Kidney epithelial cell (primary cell): ENCODE measurements at regions not wholly inside any gene's neighbourhood (a gene's known extent, or its start where the extent isn't known, plus 50 kb on each side); places are given as distances from the start of the nearest gene placed in this dataset.

Source experiments
- DNase-seq: peaks from one replicate; pipeline ENCODE4 v3.0.0-alpha.2; 2010; ENCODE audit warnings: low read depth
- H3K27me3 ChIP-seq: 2 replicates; pipeline ENCODE4 v1.6.0; 2011; ENCODE audit warnings: low read length; ENCODE audit not compliant: control insufficient read depth, insufficient read depth
- H3K36me3 ChIP-seq: 2 replicates; pipeline ENCODE4 v1.5.1; 2011; ENCODE audit warnings: low read length; ENCODE audit not compliant: control insufficient read depth, insufficient read depth
- H3K4me3 ChIP-seq: 2 replicates; pipeline ENCODE4 v1.5.1; 2011; ENCODE audit warnings: low read depth, mild to moderate bottlenecking, control low read depth, low read length
- TF ChIP-seq, protein P1 (sequence below): IDR thresholded peaks from 2 replicates; pipeline ENCODE4 v1.5.1; 2011; ENCODE audit warnings: mild to moderate bottlenecking, moderate library complexity, low read length, control low read depth, inconsistent platforms; ENCODE audit not compliant: insufficient read depth, poor library complexity, severe bottlenecking

DNA sequence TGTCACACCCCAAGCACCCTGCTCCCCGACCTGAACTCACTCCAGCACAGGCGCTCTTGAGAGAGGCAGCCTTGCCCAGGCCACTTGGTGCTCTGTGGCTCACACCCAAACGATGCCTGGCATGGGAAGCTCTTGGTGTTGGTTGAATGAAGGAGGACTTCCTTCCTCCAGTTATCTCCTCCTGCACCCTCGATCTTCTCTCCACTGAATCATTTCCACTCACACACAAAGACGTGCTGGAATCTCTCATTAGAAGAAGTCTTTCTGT lies 90.5 kb upstream of the TRIM2 start:
- TF ChIP-seq, protein P1, sequence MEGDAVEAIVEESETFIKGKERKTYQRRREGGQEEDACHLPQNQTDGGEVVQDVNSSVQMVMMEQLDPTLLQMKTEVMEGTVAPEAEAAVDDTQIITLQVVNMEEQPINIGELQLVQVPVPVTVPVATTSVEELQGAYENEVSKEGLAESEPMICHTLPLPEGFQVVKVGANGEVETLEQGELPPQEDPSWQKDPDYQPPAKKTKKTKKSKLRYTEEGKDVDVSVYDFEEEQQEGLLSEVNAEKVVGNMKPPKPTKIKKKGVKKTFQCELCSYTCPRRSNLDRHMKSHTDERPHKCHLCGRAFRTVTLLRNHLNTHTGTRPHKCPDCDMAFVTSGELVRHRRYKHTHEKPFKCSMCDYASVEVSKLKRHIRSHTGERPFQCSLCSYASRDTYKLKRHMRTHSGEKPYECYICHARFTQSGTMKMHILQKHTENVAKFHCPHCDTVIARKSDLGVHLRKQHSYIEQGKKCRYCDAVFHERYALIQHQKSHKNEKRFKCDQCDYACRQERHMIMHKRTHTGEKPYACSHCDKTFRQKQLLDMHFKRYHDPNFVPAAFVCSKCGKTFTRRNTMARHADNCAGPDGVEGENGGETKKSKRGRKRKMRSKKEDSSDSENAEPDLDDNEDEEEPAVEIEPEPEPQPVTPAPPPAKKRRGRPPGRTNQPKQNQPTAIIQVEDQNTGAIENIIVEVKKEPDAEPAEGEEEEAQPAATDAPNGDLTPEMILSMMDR = no peak
- Histone ChIP-seq H3K36me3 (no peaks in the 10 kb centered on the region), H3K4me3 (no peak overlapping the region), H3K27me3 (no peaks in the 10 kb centered on the region)
- DNase-seq = no peak

DNA sequence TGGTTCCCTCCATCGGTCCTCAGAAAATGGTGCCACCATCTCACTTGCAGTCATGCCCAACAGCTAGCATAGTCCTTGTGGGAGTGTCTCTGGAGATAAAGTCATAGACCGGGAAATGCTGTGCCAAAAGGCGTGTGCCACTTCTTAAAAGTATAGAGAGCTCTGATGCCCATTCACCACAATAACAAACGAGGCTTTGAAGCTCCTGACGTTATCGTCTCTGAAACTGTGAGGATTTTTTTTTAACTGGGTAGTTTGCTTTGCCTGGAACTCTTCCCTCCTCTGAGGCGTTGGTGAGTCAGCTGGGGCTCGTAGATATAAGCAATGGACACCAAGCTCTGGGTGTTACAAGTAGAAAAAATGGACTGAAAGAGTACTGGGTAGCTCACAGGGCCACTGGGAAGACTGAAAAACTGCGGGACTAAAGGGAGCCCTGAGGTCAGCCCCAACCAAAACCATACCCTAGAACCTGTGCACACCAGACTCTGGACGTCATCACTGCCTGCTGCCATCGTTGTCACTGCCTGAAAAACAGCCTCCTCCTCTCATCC lies 89.4 kb upstream of the TRIM2 start:
- DNase-seq = no peak
- Histone ChIP-seq H3K27me3 (no peaks in the 10 kb centered on the region), H3K4me3 (no peak overlapping the region), H3K36me3 (no peaks in the 10 kb centered on the region)
- TF ChIP-seq, protein P1 = no peak

DNA sequence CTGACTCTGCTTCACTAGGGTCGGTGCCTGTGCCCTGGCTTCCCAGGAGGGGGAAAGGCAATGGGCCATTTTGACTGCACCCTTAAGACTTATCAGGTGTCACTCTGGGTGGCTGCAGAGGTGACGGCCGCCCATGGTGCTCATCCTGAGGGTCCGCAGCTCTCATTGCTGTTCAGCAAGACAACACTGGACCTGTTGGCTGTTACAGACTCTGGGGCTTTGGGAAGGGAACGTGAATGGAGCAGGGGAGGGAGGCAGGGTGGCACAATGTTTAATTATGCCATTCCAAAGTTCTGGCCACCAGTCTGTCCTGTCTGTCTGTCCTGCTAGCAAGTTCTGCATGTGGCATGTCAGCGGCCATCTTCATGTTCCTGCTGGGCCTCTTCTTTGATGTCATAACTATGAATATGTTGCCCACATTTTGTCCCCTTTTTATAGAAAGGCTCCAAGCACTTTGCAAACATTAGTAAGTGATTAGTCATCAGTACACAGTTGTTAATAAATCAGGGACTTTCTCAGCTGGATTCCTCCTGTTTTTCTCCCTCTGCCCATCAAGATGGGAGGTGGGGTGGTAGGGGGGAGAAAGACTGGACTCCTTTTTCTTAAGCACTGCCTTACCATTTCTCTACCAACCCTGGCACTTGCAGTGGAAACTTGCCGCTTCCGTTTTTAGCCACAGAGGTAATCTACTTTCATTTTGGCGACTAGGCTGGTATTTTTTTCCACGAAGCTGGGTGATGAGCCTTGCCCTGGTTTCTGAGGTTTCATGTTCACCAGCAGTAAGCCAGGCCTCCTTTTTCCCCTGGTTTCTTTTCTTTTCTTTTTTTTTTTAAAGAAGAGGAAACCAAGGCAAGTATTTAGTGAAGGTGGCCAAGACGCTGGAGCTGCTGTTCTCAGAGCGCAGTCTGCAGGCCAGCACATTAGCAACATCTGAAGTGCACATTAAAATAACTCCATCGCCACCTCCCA lies 88.6 kb upstream of the TRIM2 start:
- DNase-seq = peak; percentile 74
- no peaks in the 10 kb centered on the region for H3K36me3 ChIP-seq
- TF ChIP-seq, protein P1 = no peak
- H3K27me3 ChIP-seq = no peaks in the 10 kb centered on the region
- H3K4me3 ChIP-seq = no peak overlapping the region

DNA sequence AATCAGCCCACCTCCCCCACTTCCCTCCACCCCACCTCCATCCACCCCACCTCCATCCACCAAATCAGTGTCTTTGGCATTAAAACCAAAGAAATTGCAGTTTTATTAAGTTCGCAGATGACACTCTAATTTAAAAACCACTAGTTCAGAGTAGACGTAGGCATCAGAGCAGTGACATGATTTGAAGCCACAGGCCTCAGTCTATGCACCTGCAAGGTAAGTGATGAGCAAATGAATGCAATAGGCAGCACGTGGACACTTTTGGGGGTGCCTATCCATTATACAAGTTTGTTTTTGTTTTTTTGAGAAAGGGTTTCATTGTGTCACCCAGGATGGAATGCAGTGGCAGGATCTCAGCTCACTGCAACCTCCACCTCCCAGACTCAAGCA lies 88.0 kb upstream of the TRIM2 start:
- TF ChIP-seq, protein P1 = no peak
- Histone ChIP-seq H3K27me3 (no peaks in the 10 kb centered on the region), H3K4me3 (no peak overlapping the region), H3K36me3 (no peaks in the 10 kb centered on the region)
- DNase-seq = no peak

DNA sequence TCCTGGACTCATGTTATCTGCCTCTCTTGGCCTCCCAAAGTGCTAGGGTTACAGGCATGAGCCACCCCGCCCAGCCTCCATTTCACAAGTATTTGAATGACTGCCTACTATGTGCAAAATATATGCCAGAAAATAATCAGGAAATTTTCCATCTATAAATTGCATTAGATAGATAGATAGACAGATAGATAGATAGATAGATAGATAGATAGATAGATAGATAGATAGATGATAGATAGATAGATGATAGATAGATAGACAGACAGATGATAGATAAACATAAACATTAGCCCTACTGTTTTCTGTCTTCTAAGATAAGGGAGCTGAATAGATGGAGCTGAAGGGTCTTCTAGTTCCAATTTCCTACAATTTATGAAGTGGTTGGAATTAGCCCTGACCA lies 87.4 kb upstream of the TRIM2 start:
- DNase-seq = no peak
- Histone ChIP-seq H3K36me3 (no peaks in the 10 kb centered on the region), H3K4me3 (no peak overlapping the region), H3K27me3 (no peaks in the 10 kb centered on the region)
- TF ChIP-seq, protein P1 = no peak
